Motor neuron (in vitro differentiated cells): ENCODE measurements at regions not wholly inside any gene's neighbourhood (a gene's known extent, or its start where the extent isn't known, plus 50 kb on each side); places are given as distances from the start of the nearest gene placed in this dataset.

ENCODE experiments used
- ATAC-seq, 8 experiments: fragments of 200-7000 bp; cut with Tn5 transposase; replicated peaks in 6 of 8; 2 replicates each; pipeline ENCODE4 v1.8.0; 2021; ENCODE audit warnings: mild to moderate bottlenecking in 8 of 8, moderate library complexity in 8 of 8
- H3K27ac ChIP-seq, 2 donors: fragments of 250-450 bp; sonication (Bioruptor Pico); 2 replicates each; pipeline ENCODE4 v1.9.0; 2021; ENCODE audit warnings: antibody characterized with exemption in 2 of 2, mild to moderate bottlenecking in 2 of 2, moderate library complexity in 1 of 2
- H3K4me1 ChIP-seq, 2 donors: fragments of 250-450 bp; sonication (Bioruptor Pico); replicated peaks in 1 of 2; 2 replicates each; pipeline ENCODE4 v1.6.1; 2021; ENCODE audit warnings: antibody characterized with exemption in 2 of 2, mild to moderate bottlenecking in 2 of 2, moderate library complexity in 1 of 2
- H3K4me3 ChIP-seq, 5 donors: fragments of 250-450 bp; sonication (Bioruptor Pico); 2 replicates each; pipeline ENCODE4 v1.9.0; 2021; ENCODE audit warnings: antibody characterized with exemption in 5 of 5, mild to moderate bottlenecking in 5 of 5, moderate library complexity in 4 of 5
- WGBS, 10 experiments: fragments of 450-650 bp; shearing (Covaris generic); methylation state at CpG; one replicate each; pipeline ENCODE4 v1.0.0; 2022; 5-methylcytosine and 5-hydroxymethylcytosine counted together
- in situ Hi-C, 9 experiments: fragments of 400-800 bp; cut with MboI; loops; one replicate each; pipeline ENCODE4 v1.15.0; 2021; ENCODE audit warnings: low sequenced_read_pairs in 9 of 9, low pct_unique_long_range_greater_than_20kb in 2 of 9; ENCODE audit not compliant: unreplicated experiment in 9 of 9

DNA sequence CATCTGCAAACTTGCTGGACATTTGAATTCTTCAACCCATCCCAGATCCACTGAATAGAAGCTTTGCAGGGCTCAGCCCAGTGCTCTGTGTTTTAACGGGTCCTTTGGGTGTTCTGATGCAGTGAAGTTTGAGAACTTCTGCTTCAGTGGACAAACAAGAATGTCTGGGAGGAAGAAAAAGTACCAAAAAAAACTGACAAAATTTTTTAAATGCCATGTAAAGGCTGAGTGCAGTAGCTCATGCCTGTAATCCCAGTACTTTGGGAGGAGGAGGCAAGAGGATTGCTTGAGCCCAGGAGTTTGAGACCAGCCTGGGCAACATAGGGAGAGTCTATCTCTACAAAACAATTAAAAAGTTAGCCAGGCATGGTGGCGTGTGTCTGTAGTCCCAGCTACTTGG lies 51.8 kb upstream of the FRMD4A start:
- in situ Hi-C loops, result no loop called here
- no peak for ATAC-seq
- WGBS, 10 experiments, result 20 to 100% (median 67%) methylated on average over 1 to 2 of the region's 2 CpGs; no CpG with 5 or more reads in 3 of the 10 experiments

DNA sequence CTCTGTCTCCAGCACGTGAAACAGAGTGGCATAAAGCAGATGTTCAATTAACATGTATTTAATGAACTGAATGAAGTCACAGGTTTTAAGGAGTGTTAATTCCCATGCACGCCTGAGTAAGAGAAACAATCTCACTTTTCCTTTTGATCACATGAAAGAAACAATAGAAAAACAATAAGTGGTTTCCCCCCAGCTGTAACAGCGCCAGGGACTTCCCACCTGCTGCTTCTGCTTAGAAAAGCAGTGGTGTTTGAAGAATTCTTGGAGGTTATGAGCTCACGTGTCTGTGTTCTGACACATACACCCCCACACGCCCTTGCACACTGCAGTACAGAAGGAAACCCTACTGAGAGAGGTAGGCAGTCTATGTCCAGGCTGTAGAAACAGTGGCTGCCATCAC lies 51.3 kb upstream of the FRMD4A start:
- WGBS, 10 experiments, result 17 to 100% (median 64%) methylated on average over 1 to 5 of the region's 5 CpGs

More for the DNA sequence above, 51.8 kb upstream of the FRMD4A start:
- Histone ChIP-seq H3K4me3 (no peak overlapping the region), H3K27ac (no peak overlapping the region), H3K4me1 (peaks cover 15 to 23% of the 10 kb centered on the region in 2 donors)

DNA sequence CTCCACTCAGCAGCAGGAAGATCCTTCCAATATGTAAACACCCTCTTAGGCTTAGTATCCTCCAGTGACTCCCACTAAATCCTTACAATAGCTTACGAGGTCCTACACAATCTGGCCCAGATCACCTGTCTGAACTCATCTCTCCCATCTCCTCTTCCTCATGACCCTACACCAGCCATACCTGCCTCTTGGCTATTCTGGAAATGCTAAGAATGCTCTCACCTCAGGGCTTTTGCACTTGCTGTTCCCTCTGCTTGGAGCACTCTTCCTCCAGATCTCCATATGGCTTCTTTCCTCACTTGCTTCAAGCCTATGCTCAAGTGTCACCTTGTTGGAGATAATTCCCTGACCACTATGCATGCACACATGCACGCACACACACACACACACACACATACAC lies 50.8 kb upstream of the FRMD4A start:
- WGBS, 10 experiments, result 30 to 100% (median 62%) methylated on average over 1 to 2 of the region's 2 CpGs; no CpG with 5 or more reads in 2 of the 10 experiments
- no peak for ATAC-seq

More for the DNA sequence above, 51.3 kb upstream of the FRMD4A start:
- ATAC-seq, result no peak
- no peak overlapping the region for H3K27ac ChIP-seq
- H3K4me1 ChIP-seq, result peaks cover 16 to 23% of the 10 kb centered on the region in 2 donors
- no peak overlapping the region for H3K4me3 ChIP-seq
- in situ Hi-C loops, result no loop called here

DNA sequence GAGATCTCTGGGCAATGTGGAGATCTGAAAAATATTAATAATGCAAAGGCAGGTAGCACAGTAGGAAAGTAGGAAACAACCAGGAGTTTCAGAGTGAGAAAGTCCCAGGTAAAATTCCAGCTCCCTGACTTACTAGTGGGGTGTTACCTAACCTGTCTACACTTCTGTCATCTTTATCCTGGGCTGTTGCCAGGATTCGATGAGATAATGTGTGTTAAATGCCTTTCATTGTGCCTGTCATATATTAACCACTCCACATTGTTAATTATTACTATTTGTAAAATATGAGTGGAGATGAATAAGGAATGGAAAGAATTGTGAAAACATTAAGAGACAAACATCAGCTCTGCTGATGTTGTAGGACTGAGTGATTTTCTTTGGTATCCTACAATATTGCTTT lies 50.0 kb upstream of the FRMD4A start:
- Histone ChIP-seq H3K27ac (no peak overlapping the region), H3K4me1 (peaks cover 16 to 23% of the 10 kb centered on the region in 2 donors), H3K4me3 (no peak overlapping the region)
- no peak for ATAC-seq
- WGBS, 10 experiments, result 0 to 80% (median 67%) methylated on average over 1 of the region's 1 CpG; no CpG with 5 or more reads in 7 of the 10 experiments
- in situ Hi-C loops, result no loop called here

More for the DNA sequence above, 50.8 kb upstream of the FRMD4A start:
- Histone ChIP-seq H3K4me1 (peaks cover 16 to 23% of the 10 kb centered on the region in 2 donors), H3K27ac (no peak overlapping the region), H3K4me3 (no peak overlapping the region)
- in situ Hi-C loops, result no loop called here
